GM19351 (cell line): ENCODE measurements at regions not wholly inside any gene's neighbourhood (a gene's known extent, or its start where the extent isn't known, plus 50 kb on each side); places are given as distances from the start of the nearest gene placed in this dataset.
"Not testable (repeated sequence)": the region's sequence is repeated elsewhere in the genome, so short reads cannot be mapped to it uniquely, and the experiment has no call there.

Experiments
- ATAC-seq: cut with Tn5 transposase; IDR thresholded peaks from one replicate; pipeline ENCODE4 v1.9.1; 2021; ENCODE audit warnings: mild to moderate bottlenecking, moderate library complexity; ENCODE audit not compliant: unreplicated experiment

DNA sequence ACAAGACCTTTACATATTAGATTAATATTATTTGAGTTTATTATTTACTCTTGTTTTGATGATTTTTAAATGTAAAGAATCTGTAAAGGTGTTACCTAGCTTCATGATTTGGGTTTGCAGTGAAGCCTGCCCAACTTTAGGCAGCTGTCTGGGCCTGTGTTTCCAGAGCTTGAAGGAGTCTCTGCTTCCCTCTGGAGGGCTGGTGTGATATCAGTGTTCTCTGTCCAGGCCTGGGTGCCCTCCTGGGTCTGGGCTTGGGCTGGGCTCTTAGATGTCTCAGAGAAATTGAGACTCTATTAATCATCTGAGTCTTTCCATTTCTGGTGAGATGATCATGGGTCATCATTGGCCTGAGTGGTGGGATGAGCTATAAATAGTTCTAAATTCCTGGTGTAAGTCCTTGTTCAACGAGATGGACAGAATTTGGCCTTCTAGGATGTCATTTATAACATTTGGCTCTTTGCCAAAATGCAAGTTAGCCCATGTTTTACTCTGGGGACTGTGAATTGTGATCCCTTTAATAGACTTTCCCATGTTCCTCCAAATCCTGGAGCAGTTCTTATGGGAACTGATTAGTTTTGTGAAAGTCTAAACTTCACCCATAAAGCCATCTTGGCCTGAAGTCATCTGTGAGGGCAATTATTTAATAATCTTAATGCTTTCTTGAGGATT is 397.3 kb downstream of the TMEM121 start:
- ATAC-seq: not testable (repeated sequence)

GRCh38 chr14:105924951-105925591 is 398.7 kb downstream of the TMEM121 start:
- ATAC-seq: no peak

- no peak for ATAC-seq
Measured at GRCh38 chr14:105925615-105926372, 399.4 kb downstream of the TMEM121 start.

GRCh38 chr14:105926373-105927095 is 400.2 kb downstream of the TMEM121 start:
- no peak for ATAC-seq

GRCh38 chr14:105927096-105928060 is 401.0 kb downstream of the TMEM121 start:
- ATAC-seq: no peak

GRCh38 chr14:105928171-105929111 is 402.1 kb downstream of the TMEM121 start:
- ATAC-seq: not testable (repeated sequence)

GRCh38 chr14:105929327-105930081 is 403.1 kb downstream of the TMEM121 start:
- ATAC-seq: no peak

GRCh38 chr14:105930572-105930971 is 404.2 kb downstream of the TMEM121 start:
- ATAC-seq: no peak

- no peak for ATAC-seq
Measured at GRCh38 chr14:105931808-105932483, 405.6 kb downstream of the TMEM121 start.

DNA sequence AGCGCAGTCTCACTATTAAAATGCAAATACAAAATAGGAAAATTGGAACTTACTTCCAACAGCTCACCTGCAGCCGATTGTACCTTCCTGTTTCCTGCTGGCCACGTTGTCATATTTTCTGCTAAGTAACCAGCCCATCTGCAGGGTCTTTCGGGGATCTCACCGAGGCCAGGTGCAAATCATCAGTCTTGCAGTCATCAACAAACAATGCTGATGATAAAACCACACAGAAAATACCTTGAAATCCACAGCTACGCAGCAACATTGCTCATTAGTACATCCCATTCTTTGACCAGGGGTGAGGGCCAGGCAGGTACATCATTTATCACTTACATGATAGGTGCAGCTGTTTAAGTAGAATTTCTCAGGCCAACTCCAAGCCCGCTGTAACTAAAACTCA is 406.9 kb downstream of the TMEM121 start:
- ATAC-seq: no peak

GRCh38 chr14:105935384-105935783 is 409.0 kb downstream of the TMEM121 start:
- no peak for ATAC-seq

DNA sequence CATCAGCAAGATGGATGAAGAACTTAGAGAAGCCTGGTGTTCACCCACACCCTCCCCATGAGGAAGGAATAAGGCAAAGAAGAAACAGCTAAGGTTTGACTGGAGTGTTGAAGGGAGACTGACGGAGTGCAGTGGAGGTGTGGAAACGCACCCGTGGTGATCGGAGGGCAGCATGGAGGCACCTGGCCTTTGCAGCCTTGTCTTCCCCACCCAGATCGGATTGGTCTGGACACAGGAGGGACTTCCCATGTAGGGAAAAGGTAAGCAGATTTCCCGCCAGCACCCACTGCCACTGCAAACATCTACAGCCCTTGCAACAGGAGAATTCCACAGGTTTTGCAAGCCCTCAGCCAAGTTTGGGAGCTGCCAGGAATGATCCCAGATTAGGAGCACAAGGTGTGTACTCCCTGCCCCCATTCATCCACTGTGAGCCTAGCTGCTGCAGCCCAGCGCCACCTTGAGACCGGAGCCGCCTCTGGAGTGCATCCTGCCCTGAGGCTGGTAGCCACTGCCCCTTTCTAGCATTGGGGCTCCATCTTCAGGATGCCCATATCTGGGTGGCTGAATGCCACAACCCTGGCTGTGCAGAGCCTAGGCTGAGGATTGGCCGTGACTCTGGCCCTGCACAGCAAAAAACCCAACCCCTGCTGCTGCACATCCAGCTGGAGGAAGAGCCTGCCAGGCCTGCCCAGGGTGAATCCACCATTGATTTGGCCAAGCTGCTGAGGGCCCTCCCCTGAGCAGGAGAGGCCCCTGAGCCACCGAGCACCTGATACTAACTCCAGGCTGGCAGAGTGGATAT is 411.1 kb downstream of the TMEM121 start:
- no peak for ATAC-seq

- ATAC-seq: no peak
Measured at GRCh38 chr14:105938055-105938863, 411.9 kb downstream of the TMEM121 start.

GRCh38 chr14:105938959-105939358 is 412.6 kb downstream of the TMEM121 start:
- no peak for ATAC-seq

GRCh38 chr14:105939810-105940508 is 413.6 kb downstream of the TMEM121 start:
- no peak for ATAC-seq
